MCF 10A (cell line): ENCODE measurements at regions not wholly inside any gene's neighbourhood (a gene's known extent, or its start where the extent isn't known, plus 50 kb on each side); places are given as distances from the start of the nearest gene placed in this dataset.
"Not testable (repeated sequence)": the region's sequence is repeated elsewhere in the genome, so short reads cannot be mapped to it uniquely, and the experiment has no call there.

Source experiments
- BruUV-seq: library from RNA; stranded (reverse); fragments of 400-500 nt; replicated peaks from 2 replicates; lab custom pipeline; 2021; lab: Mats Ljungman, UMichigan
- CTCF ChIA-PET: fragments of 300-600 bp; sonication (Branson Sonifier 250); formaldehyde crosslinking; extraction: SDS; loops from one replicate; lab custom pipeline; 2021; ENCODE audit warnings: antibody characterized with exemption, inconsistent platforms; lab: Yijun Ruan, JAX
- POLR2A ChIA-PET: fragments of 300-600, 350-650 bp; sonication (Branson Sonifier 250); formaldehyde crosslinking; extraction: SDS; loops from one replicate; lab custom pipeline; 2020; ENCODE audit warnings: antibody characterized with exemption, inconsistent platforms; lab: Yijun Ruan, JAX
- DNase-seq: peaks from one replicate; pipeline ENCODE4 v3.0.0-alpha.2; 2018; ENCODE audit not compliant: unreplicated experiment
- H3K27ac Mint-ChIP-seq: one replicate; pipeline ENCODE4 v1.8.0; 2022; ENCODE audit warnings: mild to moderate bottlenecking, low read depth, mixed read lengths; ENCODE audit not compliant: unreplicated experiment
- H3K27me3 Mint-ChIP-seq: one replicate; pipeline ENCODE4 v1.8.0; 2022; ENCODE audit warnings: mixed read lengths; ENCODE audit not compliant: insufficient read depth, unreplicated experiment
- H3K36me3 Mint-ChIP-seq: one replicate; pipeline ENCODE4 v1.8.0; 2022; ENCODE audit warnings: mild to moderate bottlenecking, moderate library complexity, mixed read lengths; ENCODE audit not compliant: insufficient read depth, unreplicated experiment
- H3K4me1 Mint-ChIP-seq: one replicate; pipeline ENCODE4 v1.8.0; 2022; ENCODE audit warnings: mixed read lengths; ENCODE audit not compliant: insufficient read depth, unreplicated experiment
- H3K4me3 Mint-ChIP-seq: one replicate; pipeline ENCODE4 v1.8.0; 2022; ENCODE audit warnings: mild to moderate bottlenecking, moderate library complexity, mixed read lengths; ENCODE audit not compliant: unreplicated experiment
- H3K9me3 Mint-ChIP-seq: one replicate; pipeline ENCODE4 v1.8.0; 2022; ENCODE audit warnings: mixed read lengths; ENCODE audit not compliant: unreplicated experiment
- intact Hi-C: fragments of 100-400 bp; cut with micrococcal nuclease; formaldehyde crosslinking; loops from 2 replicates; pipeline ENCODE4 v1.14.1; 2022
- TF ChIP-seq, protein P1 (sequence below): fragments of 200-600 bp; IDR thresholded peaks from one replicate; pipeline ENCODE4 v1.8.0; 2022; ENCODE audit warnings: antibody characterized with exemption, mild to moderate bottlenecking; ENCODE audit not compliant: unreplicated experiment

GRCh38 chr17:27158382-27158781 is 135.5 kb upstream of the WSB1 start:
- intact Hi-C loops: no loop called here
- ChIA-PET CTCF (no interaction called here), POLR2A (no interaction called here)
- TF ChIP-seq, protein P1, sequence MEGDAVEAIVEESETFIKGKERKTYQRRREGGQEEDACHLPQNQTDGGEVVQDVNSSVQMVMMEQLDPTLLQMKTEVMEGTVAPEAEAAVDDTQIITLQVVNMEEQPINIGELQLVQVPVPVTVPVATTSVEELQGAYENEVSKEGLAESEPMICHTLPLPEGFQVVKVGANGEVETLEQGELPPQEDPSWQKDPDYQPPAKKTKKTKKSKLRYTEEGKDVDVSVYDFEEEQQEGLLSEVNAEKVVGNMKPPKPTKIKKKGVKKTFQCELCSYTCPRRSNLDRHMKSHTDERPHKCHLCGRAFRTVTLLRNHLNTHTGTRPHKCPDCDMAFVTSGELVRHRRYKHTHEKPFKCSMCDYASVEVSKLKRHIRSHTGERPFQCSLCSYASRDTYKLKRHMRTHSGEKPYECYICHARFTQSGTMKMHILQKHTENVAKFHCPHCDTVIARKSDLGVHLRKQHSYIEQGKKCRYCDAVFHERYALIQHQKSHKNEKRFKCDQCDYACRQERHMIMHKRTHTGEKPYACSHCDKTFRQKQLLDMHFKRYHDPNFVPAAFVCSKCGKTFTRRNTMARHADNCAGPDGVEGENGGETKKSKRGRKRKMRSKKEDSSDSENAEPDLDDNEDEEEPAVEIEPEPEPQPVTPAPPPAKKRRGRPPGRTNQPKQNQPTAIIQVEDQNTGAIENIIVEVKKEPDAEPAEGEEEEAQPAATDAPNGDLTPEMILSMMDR: no peak
- Mint-ChIP-seq H3K9me3 (no peaks in the 10 kb centered on the region), H3K27me3 (no peaks in the 10 kb centered on the region), H3K36me3 (no peaks in the 10 kb centered on the region), H3K4me1 (no peaks in the 10 kb centered on the region), H3K4me3 (no peak overlapping the region), H3K27ac (no peak overlapping the region)
- DNase-seq: no peak
- no TSS peak for BruUV-seq

DNA sequence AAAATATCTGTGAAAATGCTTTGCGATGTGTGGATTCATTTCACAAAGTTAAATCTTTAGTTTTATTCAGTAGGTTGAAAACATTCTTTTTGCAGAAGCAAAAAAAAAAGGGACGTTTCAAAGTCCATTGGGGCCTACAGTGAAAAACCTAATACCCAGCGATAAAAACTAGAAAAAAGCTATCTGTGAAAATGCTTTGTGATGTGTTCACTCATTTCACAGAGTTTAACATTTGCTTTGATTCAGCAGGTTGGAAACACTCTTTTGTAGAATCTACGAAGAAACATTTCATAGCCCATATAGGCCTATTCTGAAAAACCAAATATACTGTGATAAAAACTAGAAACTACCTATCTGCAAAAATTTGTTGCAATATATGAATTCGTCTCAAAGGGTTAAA is 113.6 kb upstream of the WSB1 start:
- ChIA-PET POLR2A (no interaction called here), CTCF (interaction anchor here (0.7 kb wide), 1 partner anchor 471 kb away, joined by 3 read pairs; no protein-coding TSS in a partner anchor)
- Mint-ChIP-seq H3K9me3 (no peaks in the 10 kb centered on the region), H3K27ac (no peak overlapping the region), H3K4me3 (no peak overlapping the region), H3K27me3 (no peaks in the 10 kb centered on the region), H3K36me3 (no peaks in the 10 kb centered on the region), H3K4me1 (no peaks in the 10 kb centered on the region)
- no peak for DNase-seq
- TF ChIP-seq, protein P1: no peak
- BruUV-seq: no TSS peak
- intact Hi-C loops: no loop called here

DNA sequence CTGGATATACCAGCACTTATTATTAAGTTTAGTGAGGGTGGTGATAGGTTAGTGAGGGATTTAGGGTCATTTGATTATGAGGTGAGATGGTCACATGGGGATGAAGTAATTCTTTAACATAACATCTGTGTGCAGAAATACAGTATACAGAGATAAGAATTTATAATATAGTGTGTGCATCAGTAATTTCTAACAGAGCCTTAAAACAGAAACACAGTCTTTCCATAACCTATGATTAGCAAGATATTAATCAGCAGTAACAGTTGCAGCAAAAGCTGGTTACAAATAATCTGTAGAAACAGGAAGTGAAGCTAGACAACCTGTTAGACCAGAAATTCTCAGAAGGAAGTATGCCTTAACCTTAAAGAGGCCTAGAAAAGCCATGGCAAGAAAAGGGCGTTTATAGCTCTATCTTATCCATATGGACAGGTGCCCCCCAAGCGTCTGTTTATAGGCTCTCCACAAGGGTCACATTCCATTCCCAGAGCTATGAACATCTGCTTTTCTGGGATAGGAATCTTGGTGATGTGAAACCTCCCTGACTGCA is 112.5 kb upstream of the WSB1 start:
- H3K4me1 Mint-ChIP-seq, H3K27ac Mint-ChIP-seq, DNase-seq, H3K9me3 Mint-ChIP-seq, CTCF ChIA-PET, intact Hi-C loops, H3K36me3 Mint-ChIP-seq, H3K27me3 Mint-ChIP-seq, BruUV-seq, H3K4me3 Mint-ChIP-seq: not testable (repeated sequence)
- POLR2A ChIA-PET: interaction anchor here (0.6 kb wide), 1 partner anchor 131 kb away, joined by 3 read pairs; no protein-coding TSS in a partner anchor

GRCh38 chr17:27181935-27182334 is 112.0 kb upstream of the WSB1 start:
- no peaks in the 10 kb centered on the region for H3K4me1 Mint-ChIP-seq
- TF ChIP-seq, protein P1: no peak
- no TSS peak for BruUV-seq
- ChIA-PET CTCF (no interaction called here), POLR2A (no interaction called here)
- intact Hi-C loops: no loop called here
- no peaks in the 10 kb centered on the region for H3K27me3 Mint-ChIP-seq
- DNase-seq: no peak
- no peaks in the 10 kb centered on the region for H3K36me3 Mint-ChIP-seq
- no peaks in the 10 kb centered on the region for H3K9me3 Mint-ChIP-seq
- no peak overlapping the region for H3K27ac Mint-ChIP-seq
- H3K4me3 Mint-ChIP-seq: no peak overlapping the region
